T-helper 2 cell treated with Interferon-gamma antibody and Interleukin-4, amounts not matched to agents 100 ng/mL and 5 ng/mL, for 36 hours (primary cell): ENCODE measurements at regions not wholly inside any gene's neighbourhood (a gene's known extent, or its start where the extent isn't known, plus 50 kb on each side); places are given as distances from the start of the nearest gene placed in this dataset.
"Not testable (repeated sequence)": the region's sequence is repeated elsewhere in the genome, so short reads cannot be mapped to it uniquely, and the experiment has no call there.

Experiments
- intact Hi-C: fragments of 100-400 bp; cut with micrococcal nuclease; formaldehyde crosslinking; loops from one replicate; pipeline ENCODE4 v1.15.1; 2023

GRCh38 chr4:117014236-117014635, 71.1 kb downstream of the TRAM1L1 start:
- intact Hi-C loops: no loop called here

GRCh38 chr4:117010671-117011070, 74.7 kb downstream of the TRAM1L1 start:
- intact Hi-C loops: no loop called here

- intact Hi-C loops: no loop called here
These were observed 84.3 kb downstream of the TRAM1L1 start for GRCh38 chr4:117001077-117001476.

- intact Hi-C loops: no loop called here
These were observed 102.7 kb downstream of the TRAM1L1 start for GRCh38 chr4:116982656-116983055.

- intact Hi-C loops: not testable (repeated sequence)
These were observed 104.9 kb downstream of the TRAM1L1 start for GRCh38 chr4:116980436-116980835.

- intact Hi-C loops: no loop called here
These were observed 126.3 kb downstream of the TRAM1L1 start for GRCh38 chr4:116959045-116959444.

GRCh38 chr4:116953947-116954346, 131.4 kb downstream of the TRAM1L1 start:
- intact Hi-C loops: no loop called here

GRCh38 chr4:116952530-116953136, 132.7 kb downstream of the TRAM1L1 start:
- intact Hi-C loops: no loop called here

- intact Hi-C loops: no loop called here
These were observed 135.5 kb downstream of the TRAM1L1 start for GRCh38 chr4:116949856-116950255.

- intact Hi-C loops: no loop called here
These were observed 143.1 kb downstream of the TRAM1L1 start for GRCh38 chr4:116942315-116942714.

GRCh38 chr4:116930329-116930728, 155.0 kb downstream of the TRAM1L1 start:
- intact Hi-C loops: no loop called here

- intact Hi-C loops: no loop called here
These were observed 158.6 kb downstream of the TRAM1L1 start for GRCh38 chr4:116926631-116927295.

GRCh38 chr4:116925900-116926457, 159.4 kb downstream of the TRAM1L1 start:
- intact Hi-C loops: no loop called here

- intact Hi-C loops: no loop called here
These were observed 162.0 kb downstream of the TRAM1L1 start for GRCh38 chr4:116923389-116923788.

- intact Hi-C loops: no loop called here
These were observed 171.9 kb downstream of the TRAM1L1 start for GRCh38 chr4:116913451-116913850.

- intact Hi-C loops: no loop called here
These were observed 178.6 kb downstream of the TRAM1L1 start for GRCh38 chr4:116906758-116907157.

GRCh38 chr4:116899561-116899960, 185.8 kb downstream of the TRAM1L1 start:
- intact Hi-C loops: no loop called here

- intact Hi-C loops: no loop called here
These were observed 199.8 kb downstream of the TRAM1L1 start for GRCh38 chr4:116885579-116885978.

GRCh38 chr4:116882503-116882902, 202.9 kb downstream of the TRAM1L1 start:
- intact Hi-C loops: no loop called here

GRCh38 chr4:116881077-116881476, 204.3 kb downstream of the TRAM1L1 start:
- intact Hi-C loops: no loop called here

- intact Hi-C loops: no loop called here
These were observed 204.8 kb downstream of the TRAM1L1 start for GRCh38 chr4:116880625-116881024.

- intact Hi-C loops: no loop called here
These were observed 207.1 kb downstream of the TRAM1L1 start for GRCh38 chr4:116878280-116878679.

GRCh38 chr4:116877069-116877468, 208.3 kb downstream of the TRAM1L1 start:
- intact Hi-C loops: no loop called here
